Suprapubic skin (tissue), 4 donors: ENCODE measurements at regions not wholly inside any gene's neighbourhood (a gene's known extent, or its start where the extent isn't known, plus 50 kb on each side); places are given as distances from the start of the nearest gene placed in this dataset.

Experiments used
- DNase-seq, 2 donors: peaks; one replicate each; pipeline ENCODE4 v3.0.0-alpha.2; 2019; ENCODE audit warnings: low spot score in 2 of 2
- H3K27ac ChIP-seq: fragments of 200-600 bp; sonication (generic); one replicate; pipeline ENCODE4 v1.5.1; 2019
- H3K27me3 ChIP-seq: fragments of 200-600 bp; sonication (generic); one replicate; pipeline ENCODE4 v1.5.1; 2019
- H3K36me3 ChIP-seq: fragments of 200-600 bp; sonication (generic); one replicate; pipeline ENCODE4 v1.5.1; 2019
- H3K4me1 ChIP-seq: fragments of 200-600 bp; sonication (generic); one replicate; pipeline ENCODE4 v1.5.1; 2019
- H3K4me3 ChIP-seq: fragments of 200-600 bp; sonication (generic); one replicate; pipeline ENCODE4 v1.5.1; 2019; ENCODE audit warnings: mild to moderate bottlenecking
- H3K9me3 ChIP-seq: fragments of 200-600 bp; sonication (generic); one replicate; pipeline ENCODE4 v1.5.1; 2019
- CTCF ChIP-seq, 2 donors: fragments of 200-600 bp in 1 of 2; fragments of 450-650 bp in 1 of 2; sonication (generic) in 1 of 2; IDR thresholded peaks; one replicate each; pipeline ENCODE4 v1.5.1; 2016 to 2019; ENCODE audit warnings: antibody characterized with exemption in 2 of 2, mild to moderate bottlenecking in 1 of 2, moderate library complexity in 1 of 2
- EP300 ChIP-seq: sonication (generic); formaldehyde crosslinking; IDR thresholded peaks from one replicate; pipeline ENCODE4 v1.6.1; 2017; ENCODE audit warnings: antibody characterized with exemption
- POLR2A ChIP-seq, 2 donors: fragments of 450-650 bp; IDR thresholded peaks; one replicate each; pipeline ENCODE4 v1.6.1; 2017; ENCODE audit warnings: antibody characterized with exemption in 2 of 2, mild to moderate bottlenecking in 2 of 2, moderate library complexity in 2 of 2
- POLR2AphosphoS5 ChIP-seq, 3 donors: sonication (generic); formaldehyde crosslinking; IDR thresholded peaks; one replicate each; pipeline ENCODE4 v1.6.1; 2017; ENCODE audit warnings: antibody characterized with exemption in 3 of 3
- WGBS: methylation state at CpG from one replicate; pipeline ENCODE4 v1.1.5; 2018; 5-methylcytosine and 5-hydroxymethylcytosine counted together

GRCh38 chr13:76795701-76796695 is 90.2 kb downstream of the KCTD12 start:
- Histone ChIP-seq H3K4me3 (no peak overlapping the region), H3K9me3 (no peaks in the 10 kb centered on the region), H3K27ac (no peak overlapping the region), H3K36me3 (no peaks in the 10 kb centered on the region), H3K27me3 (no peaks in the 10 kb centered on the region), H3K4me1 (peaks cover 7% of the 10 kb centered on the region)
- DNase-seq = no peak
- WGBS = 81% methylated on average over 5 of the region's 5 CpGs
- TF ChIP-seq POLR2A (IDR thresholded peaks at IDR 0.05) (no peak), CTCF (IDR thresholded peaks at IDR 0.05) (no peak)

- no peak for DNase-seq
- Histone ChIP-seq H3K27ac (no peak overlapping the region), H3K36me3 (no peaks in the 10 kb centered on the region), H3K9me3 (no peaks in the 10 kb centered on the region), H3K4me1 (peaks cover 9% of the 10 kb centered on the region), H3K27me3 (no peaks in the 10 kb centered on the region), H3K4me3 (no peak overlapping the region)
- TF ChIP-seq CTCF (IDR thresholded peaks at IDR 0.05) (no peak), POLR2AphosphoS5 (IDR thresholded peaks at IDR 0.05) (no peak), POLR2A (IDR thresholded peaks at IDR 0.05) (no peak), EP300 (no peak)
- WGBS = 23% methylated on average over 4 of the region's 4 CpGs
Measured at GRCh38 chr13:76792731-76793347, 93.4 kb downstream of the KCTD12 start.

GRCh38 chr13:76790980-76791819 is 95.0 kb downstream of the KCTD12 start:
- Histone ChIP-seq H3K36me3 (no peaks in the 10 kb centered on the region), H3K9me3 (no peaks in the 10 kb centered on the region), H3K27me3 (no peaks in the 10 kb centered on the region), H3K4me1 (peaks cover 9% of the 10 kb centered on the region), H3K27ac (no peak overlapping the region), H3K4me3 (no peak overlapping the region)
- DNase-seq = no peak
- TF ChIP-seq POLR2A (IDR thresholded peaks at IDR 0.05) (no peak), POLR2AphosphoS5 (IDR thresholded peaks at IDR 0.05) (no peak), EP300 (no peak), CTCF (IDR thresholded peaks at IDR 0.05) (no peak)
- 56% methylated on average over 10 of the region's 10 CpGs for WGBS

- H3K9me3 ChIP-seq = no peaks in the 10 kb centered on the region
- TF ChIP-seq POLR2AphosphoS5 (IDR thresholded peaks at IDR 0.05) (no peak), POLR2A (IDR thresholded peaks at IDR 0.05) (no peak), CTCF (IDR thresholded peaks at IDR 0.05) (no peak)
- no peak for DNase-seq
- H3K27me3 ChIP-seq = no peaks in the 10 kb centered on the region
- WGBS = 50% methylated on average over 1 of the region's 1 CpG
- H3K4me1 ChIP-seq = peaks cover 9% of the 10 kb centered on the region
- no peak overlapping the region for H3K27ac ChIP-seq
- no peaks in the 10 kb centered on the region for H3K36me3 ChIP-seq
- H3K4me3 ChIP-seq = no peak overlapping the region
Measured at GRCh38 chr13:76790526-76790925, 95.7 kb downstream of the KCTD12 start.
